ENCODE measurements at regions not wholly inside any gene's neighbourhood (a gene's known extent, or its start where the extent isn't known, plus 50 kb on each side); places are given as distances from the start of the nearest gene placed in this dataset.
A peak's percentile ranks its signal among the peaks of the same experiment; 100 is the strongest.
"Not testable (repeated sequence)": the region's sequence is repeated elsewhere in the genome, so short reads cannot be mapped to it uniquely, and the experiment has no call there.

DNA sequence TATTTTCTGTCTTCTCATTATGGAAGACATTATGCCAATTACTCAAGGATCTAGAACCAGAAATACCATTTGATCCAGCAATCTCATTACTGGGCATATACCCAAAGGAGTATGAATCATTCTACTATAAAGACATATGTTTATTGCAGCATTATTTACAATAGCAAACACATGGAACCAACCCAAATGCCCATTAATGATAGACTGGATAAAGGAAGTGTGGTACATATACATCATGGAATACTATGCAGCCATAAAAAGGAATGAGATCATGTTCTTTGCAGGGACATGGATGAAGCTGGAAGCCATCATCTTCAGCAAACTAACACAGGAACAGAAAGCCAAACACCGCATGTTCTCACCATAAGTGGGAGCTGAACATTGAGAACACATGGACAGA lies 161.8 kb upstream of the DAAM1 start:
- H3K36me3 Mint-ChIP-seq, ATAC-seq, H3K4me1 Mint-ChIP-seq, H3K9me3 Mint-ChIP-seq, H3K27ac Mint-ChIP-seq, H3K4me3 Mint-ChIP-seq, H3K27me3 Mint-ChIP-seq: not testable (repeated sequence)

DNA sequence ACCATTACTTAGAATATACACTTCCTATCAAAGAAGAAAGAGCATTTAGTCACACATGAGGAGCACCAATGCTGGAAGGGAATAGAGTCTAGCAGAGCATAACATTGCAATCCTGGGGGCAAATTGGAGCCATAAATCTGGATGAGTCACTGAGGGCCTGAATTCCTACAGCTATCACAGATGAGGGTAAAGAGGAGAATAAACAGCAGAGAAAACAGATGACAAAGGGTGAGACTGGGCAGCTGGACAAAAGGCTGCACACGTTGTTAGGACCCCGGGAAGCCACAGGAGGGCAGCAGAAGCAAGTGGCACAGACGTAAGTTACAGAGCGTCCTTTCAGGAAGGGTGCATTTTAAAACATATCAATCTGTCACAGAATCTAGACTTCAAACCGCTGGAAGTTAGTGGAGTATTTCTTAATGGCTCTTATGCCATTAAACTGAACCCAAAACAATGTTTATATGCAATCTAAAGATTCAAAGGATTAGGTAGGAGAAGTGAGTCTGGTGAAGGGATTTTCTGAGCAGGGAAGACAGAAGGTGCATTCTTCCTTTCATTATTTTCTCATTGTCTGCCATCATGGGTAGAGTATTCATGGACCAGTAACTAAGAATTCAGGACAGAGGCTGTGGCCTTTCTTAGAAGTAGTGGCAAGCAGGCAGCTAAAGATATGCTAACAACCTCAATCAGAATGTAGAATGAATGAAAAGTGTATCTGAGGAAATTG lies 159.8 kb upstream of the DAAM1 start:
- Mint-ChIP-seq H3K27me3 (no peaks in the 10 kb centered on the region), H3K36me3 (no peaks in the 10 kb centered on the region), H3K4me1 (no peaks in the 10 kb centered on the region), H3K4me3 (peak overlapping the region; percentile 49), H3K27ac (peak overlapping the region; percentile 7), H3K9me3 (no peaks in the 10 kb centered on the region)
- peak; percentile 64 for ATAC-seq

DNA sequence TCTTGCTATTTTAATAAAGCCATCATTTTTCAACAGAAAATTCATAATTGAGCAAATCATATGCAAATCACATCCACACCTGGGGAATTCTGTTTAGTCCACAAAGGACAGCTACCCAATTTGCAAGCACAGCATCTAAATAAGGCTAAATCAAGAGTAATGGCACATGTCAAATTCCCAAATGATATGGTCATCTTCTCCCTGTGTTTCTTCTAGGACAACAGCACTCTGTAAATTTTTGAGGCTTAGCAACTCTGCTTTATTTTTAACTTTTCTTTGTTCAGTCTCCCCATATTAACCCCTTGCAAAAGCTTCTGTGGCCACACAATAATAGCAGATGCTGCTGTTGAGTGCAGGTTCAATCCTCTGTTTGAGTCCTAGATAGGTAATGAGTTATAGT lies 155.6 kb upstream of the DAAM1 start:
- no peaks in the 10 kb centered on the region for H3K27me3 Mint-ChIP-seq
- peaks cover 6% of the 10 kb centered on the region for H3K9me3 Mint-ChIP-seq
- no peaks in the 10 kb centered on the region for H3K36me3 Mint-ChIP-seq
- no peak overlapping the region for H3K4me3 Mint-ChIP-seq
- H3K27ac Mint-ChIP-seq: no peak overlapping the region
- H3K4me1 Mint-ChIP-seq: no peaks in the 10 kb centered on the region
- no peak for ATAC-seq

DNA sequence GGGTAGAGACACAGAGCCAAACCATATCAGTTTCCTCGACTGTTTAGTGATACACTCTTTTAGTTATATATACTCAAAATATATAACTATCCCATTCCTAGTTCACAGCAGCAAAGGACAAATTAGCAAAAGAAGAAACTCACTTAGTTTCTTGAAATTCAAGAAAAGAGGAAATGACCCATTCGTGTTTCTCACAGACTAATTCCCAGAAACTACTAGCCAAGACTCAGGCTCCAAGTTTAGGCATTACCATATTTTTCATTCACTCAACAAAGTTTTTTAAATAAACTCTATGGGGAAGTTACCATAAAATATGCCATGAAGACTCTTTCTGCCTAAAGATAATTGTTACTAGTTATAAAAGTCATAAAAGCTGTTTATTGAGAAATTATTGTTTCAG lies 152.3 kb upstream of the DAAM1 start:
- H3K9me3 Mint-ChIP-seq: peaks cover 6% of the 10 kb centered on the region
- no peak overlapping the region for H3K4me3 Mint-ChIP-seq
- no peaks in the 10 kb centered on the region for H3K36me3 Mint-ChIP-seq
- H3K4me1 Mint-ChIP-seq: no peaks in the 10 kb centered on the region
- no peaks in the 10 kb centered on the region for H3K27me3 Mint-ChIP-seq
- no peak for ATAC-seq
- H3K27ac Mint-ChIP-seq: no peak overlapping the region

DNA sequence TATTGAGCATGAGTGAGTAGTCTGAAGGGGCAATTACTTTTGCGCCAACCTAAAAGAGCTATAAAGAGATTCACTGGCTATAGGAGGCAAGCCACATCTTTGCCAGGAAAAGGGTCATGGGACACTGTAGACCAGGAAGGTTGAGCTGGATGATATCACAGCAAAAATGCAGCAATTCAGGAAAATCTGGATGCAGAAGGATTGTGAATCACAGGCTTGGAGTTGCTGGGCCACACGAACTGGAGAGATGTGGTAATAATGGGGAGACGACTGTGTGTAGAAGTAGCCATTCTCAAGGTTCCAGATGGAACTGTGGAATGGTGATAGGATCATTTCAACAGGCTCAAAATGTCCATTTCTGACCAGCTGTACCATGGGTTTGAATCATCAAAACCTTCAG lies 151.4 kb upstream of the DAAM1 start:
- H3K4me3 Mint-ChIP-seq: no peak overlapping the region
- H3K36me3 Mint-ChIP-seq: no peaks in the 10 kb centered on the region
- no peaks in the 10 kb centered on the region for H3K4me1 Mint-ChIP-seq
- ATAC-seq: no peak
- no peak overlapping the region for H3K27ac Mint-ChIP-seq
- H3K9me3 Mint-ChIP-seq: peaks cover 6% of the 10 kb centered on the region
- H3K27me3 Mint-ChIP-seq: no peaks in the 10 kb centered on the region

DNA sequence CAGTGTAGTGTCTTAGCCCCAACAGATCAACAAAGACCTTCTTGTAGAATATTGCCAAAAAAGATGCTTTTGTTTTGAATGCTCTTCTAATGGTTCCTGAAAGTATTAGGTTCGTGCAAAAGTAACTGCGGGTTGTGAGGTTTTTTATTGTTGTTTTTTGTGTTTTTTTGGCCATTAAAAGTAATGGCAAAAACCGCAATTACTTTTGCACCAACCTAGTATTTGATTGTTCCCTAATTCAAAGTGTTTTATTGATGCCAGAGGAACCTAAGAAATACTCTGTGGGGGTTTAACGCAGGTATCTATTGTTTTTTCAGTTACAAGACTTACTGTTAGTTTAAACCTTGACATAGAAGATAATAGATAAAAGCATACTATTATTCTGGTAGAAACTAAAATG lies 150.8 kb upstream of the DAAM1 start:
- no peaks in the 10 kb centered on the region for H3K4me1 Mint-ChIP-seq
- ATAC-seq: no peak
- H3K27me3 Mint-ChIP-seq: no peaks in the 10 kb centered on the region
- H3K9me3 Mint-ChIP-seq: peaks cover 6% of the 10 kb centered on the region
- no peak overlapping the region for H3K27ac Mint-ChIP-seq
- no peaks in the 10 kb centered on the region for H3K36me3 Mint-ChIP-seq
- no peak overlapping the region for H3K4me3 Mint-ChIP-seq

DNA sequence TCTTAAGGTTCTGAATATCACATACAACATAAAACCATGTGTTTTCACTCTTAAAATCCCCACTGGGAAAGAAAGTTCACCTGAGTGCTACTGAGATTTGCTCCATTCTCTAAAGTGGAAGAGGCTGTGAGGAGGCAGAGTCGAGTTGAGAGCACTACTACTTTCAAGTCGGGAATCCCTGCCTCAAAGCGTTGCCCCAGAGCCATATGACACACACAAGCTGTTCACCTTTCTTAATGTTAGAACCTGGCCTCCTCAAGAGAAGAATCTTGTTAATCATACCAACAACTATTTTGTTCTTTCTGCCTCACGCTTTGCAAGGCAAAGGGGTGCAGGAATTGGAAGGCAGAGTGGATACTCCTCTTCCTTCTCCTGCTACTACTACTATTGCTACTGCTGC lies 149.7 kb upstream of the DAAM1 start:
- no peak overlapping the region for H3K27ac Mint-ChIP-seq
- no peak overlapping the region for H3K4me3 Mint-ChIP-seq
- H3K4me1 Mint-ChIP-seq: no peaks in the 10 kb centered on the region
- no peaks in the 10 kb centered on the region for H3K27me3 Mint-ChIP-seq
- H3K9me3 Mint-ChIP-seq: peaks cover 6% of the 10 kb centered on the region
- no peaks in the 10 kb centered on the region for H3K36me3 Mint-ChIP-seq
- no peak for ATAC-seq

DNA sequence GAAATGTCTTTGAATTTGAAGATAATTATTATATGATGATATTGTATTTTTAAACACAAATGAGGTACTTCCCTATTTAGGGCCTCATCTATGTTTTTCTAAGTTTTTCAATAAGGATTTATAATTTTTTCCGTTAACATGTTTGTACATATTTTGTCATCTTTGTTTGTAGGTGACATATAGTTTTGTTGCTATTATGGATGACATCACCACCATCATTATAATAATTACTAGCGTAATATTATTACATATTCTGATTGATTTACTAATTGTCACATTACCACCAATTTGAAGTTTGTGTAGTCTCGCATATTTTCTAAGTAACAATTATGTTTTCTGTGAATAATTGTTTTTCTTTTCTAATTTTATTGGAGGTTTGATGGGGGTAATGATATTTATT lies 147.2 kb upstream of the DAAM1 start:
- peaks cover 3% of the 10 kb centered on the region for H3K9me3 Mint-ChIP-seq
- H3K4me3 Mint-ChIP-seq: no peak overlapping the region
- no peaks in the 10 kb centered on the region for H3K4me1 Mint-ChIP-seq
- peaks cover 11% of the 10 kb centered on the region for H3K27me3 Mint-ChIP-seq
- H3K27ac Mint-ChIP-seq: no peak overlapping the region
- ATAC-seq: no peak
- H3K36me3 Mint-ChIP-seq: no peaks in the 10 kb centered on the region

DNA sequence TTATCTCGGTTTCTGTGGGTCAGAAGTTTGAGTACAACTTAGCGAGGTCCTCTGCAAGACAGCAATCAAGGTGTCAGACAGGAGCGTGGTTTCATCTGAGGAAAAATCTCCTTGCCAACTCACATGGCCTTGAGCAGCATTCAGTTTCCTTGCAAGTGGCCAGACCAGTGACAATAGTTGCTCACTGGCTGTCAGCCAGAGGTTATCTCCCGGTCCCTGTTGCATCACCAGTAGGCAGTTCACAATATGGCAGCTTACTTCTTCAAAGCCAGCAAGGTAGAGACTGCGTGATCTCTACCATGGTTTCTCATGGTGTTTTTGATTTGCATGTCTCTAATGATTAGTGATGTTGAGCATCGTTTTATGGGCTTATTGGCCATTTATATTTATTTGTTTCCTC lies 143.8 kb upstream of the DAAM1 start:
- no peak for ATAC-seq
- no peak overlapping the region for H3K4me3 Mint-ChIP-seq
- H3K27ac Mint-ChIP-seq: no peak overlapping the region
- peaks cover 3% of the 10 kb centered on the region for H3K9me3 Mint-ChIP-seq
- no peaks in the 10 kb centered on the region for H3K36me3 Mint-ChIP-seq
- H3K27me3 Mint-ChIP-seq: peaks cover 30% of the 10 kb centered on the region
- H3K4me1 Mint-ChIP-seq: no peaks in the 10 kb centered on the region

DNA sequence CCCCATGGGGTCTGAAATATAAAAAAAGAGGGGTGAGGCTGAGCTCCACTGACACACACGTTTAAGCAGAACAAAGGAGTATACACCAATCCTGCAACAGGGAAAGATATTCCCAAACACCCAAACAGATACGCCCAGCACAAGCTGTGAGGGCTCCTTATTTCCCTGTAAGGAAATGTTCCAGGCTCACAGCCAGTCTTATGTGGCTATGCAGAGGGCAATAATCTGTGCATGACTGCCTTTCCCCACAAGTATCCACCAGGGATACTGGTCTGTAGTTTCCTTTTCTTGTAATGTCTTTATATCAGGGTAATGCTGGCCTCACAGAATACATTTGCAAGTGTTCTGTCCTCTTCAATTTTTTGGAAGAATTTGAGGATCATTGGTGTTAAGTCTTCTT lies 141.7 kb upstream of the DAAM1 start:
- no peak for ATAC-seq
- peaks cover 6% of the 10 kb centered on the region for H3K9me3 Mint-ChIP-seq
- no peaks in the 10 kb centered on the region for H3K4me1 Mint-ChIP-seq
- H3K27me3 Mint-ChIP-seq: peaks cover 51% of the 10 kb centered on the region
- no peaks in the 10 kb centered on the region for H3K36me3 Mint-ChIP-seq
- H3K4me3 Mint-ChIP-seq: no peak overlapping the region
- H3K27ac Mint-ChIP-seq: no peak overlapping the region

DNA sequence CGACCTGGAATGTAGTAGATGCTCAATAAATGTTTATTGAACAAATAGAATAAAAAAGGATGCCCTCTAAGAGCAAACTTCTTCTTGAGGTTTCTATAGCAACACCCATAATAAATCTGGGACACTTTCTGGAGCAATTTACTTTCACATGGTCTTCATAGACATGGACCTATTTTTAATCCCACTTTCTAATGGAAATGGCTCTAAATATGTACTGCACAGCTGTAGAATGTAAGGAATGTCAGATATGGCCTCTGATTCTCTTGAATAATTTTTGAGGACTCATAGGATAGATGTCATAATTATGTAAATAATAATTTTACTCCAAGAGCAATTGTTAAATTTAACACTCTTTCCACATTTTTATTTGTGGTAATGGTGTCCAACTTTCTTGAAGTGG lies 133.5 kb upstream of the DAAM1 start:
- H3K27ac Mint-ChIP-seq: no peak overlapping the region
- no peak for ATAC-seq
- no peaks in the 10 kb centered on the region for H3K4me1 Mint-ChIP-seq
- H3K4me3 Mint-ChIP-seq: no peak overlapping the region
- no peaks in the 10 kb centered on the region for H3K36me3 Mint-ChIP-seq
- H3K9me3 Mint-ChIP-seq: peaks cover 9% of the 10 kb centered on the region
- H3K27me3 Mint-ChIP-seq: peaks cover 33% of the 10 kb centered on the region

DNA sequence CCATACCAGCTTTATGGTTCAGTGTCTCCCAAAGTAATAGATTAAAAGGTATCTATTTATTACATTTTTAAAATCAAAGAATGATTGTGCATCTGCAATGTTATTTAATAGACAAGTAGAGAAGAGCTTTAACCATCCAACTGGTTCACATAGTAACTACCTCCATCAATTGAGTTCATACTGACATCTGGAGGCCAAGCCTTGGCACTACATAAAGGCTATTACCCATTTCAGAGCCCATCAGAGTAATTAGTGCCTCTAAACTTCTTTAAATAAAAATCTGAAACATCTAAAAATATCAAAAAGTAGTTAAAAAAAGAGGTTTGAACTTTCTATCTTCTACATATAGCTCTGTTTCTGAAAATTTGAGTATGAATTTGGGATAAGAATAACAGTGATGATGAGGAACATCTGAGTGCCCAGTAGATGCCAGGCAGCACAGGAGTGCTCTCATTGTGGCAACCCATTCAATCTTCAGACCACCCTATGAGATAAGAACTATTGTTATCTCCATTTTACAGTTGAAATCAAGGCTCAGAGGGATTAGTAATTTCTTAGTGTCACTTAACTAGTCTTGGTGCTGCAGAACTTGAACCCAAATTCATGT lies 132.9 kb upstream of the DAAM1 start:
- Mint-ChIP-seq H3K4me3 (no peak overlapping the region), H3K4me1 (no peaks in the 10 kb centered on the region), H3K9me3 (peaks cover 9% of the 10 kb centered on the region), H3K27ac (no peak overlapping the region), H3K36me3 (no peaks in the 10 kb centered on the region), H3K27me3 (peaks cover 28% of the 10 kb centered on the region)
- no peak for ATAC-seq

DNA sequence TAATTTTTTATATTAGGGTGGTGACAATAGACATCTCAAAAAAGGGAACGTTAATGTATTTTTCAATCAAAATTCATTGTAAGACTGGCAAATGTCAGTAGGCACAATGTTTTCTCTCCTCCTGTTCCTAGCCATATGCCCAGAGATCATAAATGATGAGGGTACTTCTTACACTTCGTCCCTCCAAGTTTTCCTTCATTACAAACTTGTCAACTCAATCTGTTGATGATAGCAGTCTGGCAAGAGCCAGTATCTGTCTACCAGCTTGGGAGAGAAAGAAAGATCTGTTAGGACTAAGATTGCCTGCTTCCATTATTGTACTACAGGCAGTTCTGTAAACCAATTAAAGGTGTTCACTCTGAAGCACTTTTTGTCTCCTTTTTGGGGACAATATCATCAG lies 130.9 kb upstream of the DAAM1 start:
- Mint-ChIP-seq H3K36me3 (no peaks in the 10 kb centered on the region), H3K4me3 (no peak overlapping the region), H3K27me3 (peaks cover 13% of the 10 kb centered on the region), H3K4me1 (no peaks in the 10 kb centered on the region), H3K9me3 (peaks cover 3% of the 10 kb centered on the region), H3K27ac (no peak overlapping the region)
- ATAC-seq: no peak

DNA sequence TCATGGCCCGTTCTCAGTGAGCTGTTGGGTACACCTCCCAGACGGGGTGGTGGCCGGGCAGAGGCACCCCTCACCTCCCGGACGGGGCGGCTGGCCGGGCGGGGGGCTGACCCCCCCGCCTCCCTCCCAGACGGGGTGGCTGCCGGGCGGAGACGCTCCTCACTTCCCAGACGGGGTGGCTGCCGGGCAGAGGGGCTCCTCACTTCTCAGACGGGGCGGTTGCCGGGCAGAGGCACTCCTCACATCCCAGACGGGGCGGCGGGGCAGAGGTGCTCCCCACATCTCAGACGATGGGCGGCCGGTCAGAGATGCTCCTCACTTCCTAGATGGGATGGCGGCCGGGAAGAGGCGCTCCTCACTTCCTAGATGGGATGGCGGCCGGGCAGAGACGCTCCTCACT lies 129.7 kb upstream of the DAAM1 start:
- H3K9me3 Mint-ChIP-seq, H3K27me3 Mint-ChIP-seq, H3K4me1 Mint-ChIP-seq, H3K36me3 Mint-ChIP-seq, H3K4me3 Mint-ChIP-seq, ATAC-seq, H3K27ac Mint-ChIP-seq: not testable (repeated sequence)

DNA sequence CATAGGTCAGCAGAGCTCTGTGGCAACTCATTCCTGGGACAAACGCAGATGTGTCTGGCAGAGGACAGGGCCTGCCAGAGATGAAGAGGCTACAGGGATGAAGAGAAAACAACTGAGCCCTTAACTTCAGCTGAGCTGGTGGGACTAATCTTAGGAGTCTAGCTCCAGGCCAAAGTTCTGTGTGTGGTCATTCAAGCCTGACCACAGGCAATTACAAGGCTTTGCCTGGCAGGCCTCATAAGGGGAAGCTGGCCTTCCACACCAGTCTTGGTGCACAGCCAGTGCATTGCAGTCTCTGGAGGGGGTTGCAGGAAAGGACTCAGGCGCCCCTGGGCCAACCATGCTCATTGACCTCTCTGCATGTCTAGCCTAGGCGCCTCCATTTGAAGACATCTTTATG lies 127.6 kb upstream of the DAAM1 start:
- Mint-ChIP-seq H3K27ac (no peak overlapping the region), H3K27me3 (no peaks in the 10 kb centered on the region), H3K4me1 (no peaks in the 10 kb centered on the region), H3K36me3 (no peaks in the 10 kb centered on the region), H3K4me3 (no peak overlapping the region), H3K9me3 (peaks cover 3% of the 10 kb centered on the region)
- no peak for ATAC-seq

DNA sequence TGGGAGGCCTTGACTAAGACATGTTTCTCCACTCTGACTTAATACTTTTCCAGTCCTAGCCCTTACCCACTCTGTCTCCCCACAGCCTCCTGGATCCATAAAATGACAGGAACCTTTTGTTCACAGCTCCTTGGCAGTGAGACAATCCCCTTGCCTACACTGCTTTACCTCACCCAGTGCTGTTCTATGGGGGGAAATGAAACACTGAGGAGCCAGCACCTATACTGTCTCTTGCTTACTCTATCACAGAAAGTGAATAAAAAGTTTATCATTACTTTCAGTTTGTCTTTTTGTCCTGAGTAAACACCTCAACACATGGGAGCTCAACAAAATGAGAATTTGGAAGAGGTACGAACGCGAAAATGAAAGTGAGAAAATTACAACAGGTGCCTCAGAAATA lies 127.2 kb upstream of the DAAM1 start:
- H3K4me3 Mint-ChIP-seq: no peak overlapping the region
- no peak overlapping the region for H3K27ac Mint-ChIP-seq
- H3K9me3 Mint-ChIP-seq: peaks cover 3% of the 10 kb centered on the region
- ATAC-seq: no peak
- H3K27me3 Mint-ChIP-seq: no peaks in the 10 kb centered on the region
- H3K36me3 Mint-ChIP-seq: no peaks in the 10 kb centered on the region
- no peaks in the 10 kb centered on the region for H3K4me1 Mint-ChIP-seq

Data from stimulated activated memory B cell treated with anti-CD40 and anti-IgM and Interleukin-4, amounts not matched to agents 10 μg/mL and 1 μg/mL and 100 μg/mL, for 72 hours (primary cell).